Adrenal gland (tissue), 9 donors: ENCODE measurements at regions not wholly inside any gene's neighbourhood (a gene's known extent, or its start where the extent isn't known, plus 50 kb on each side); places are given as distances from the start of the nearest gene placed in this dataset.
A peak's percentile ranks its signal among the peaks of the same experiment; 100 is the strongest.

Experiments used
- DNase-seq, 7 donors: peaks; one replicate each; pipeline ENCODE4 v3.0.0-alpha.2; 2019 to 2020
- H3K27ac ChIP-seq, 5 donors: fragments of 200-600 bp; sonication (generic) in 4 of 5; 1 replicate in 3 of 5; 2 replicates in 2 of 5; pipeline versions ENCODE4 v1.5.1 to v1.8.0; 2016 to 2020; ENCODE audit warnings: mild to moderate bottlenecking in 1 of 5
- H3K27me3 ChIP-seq: fragments of 200-600 bp; 2 replicates; pipeline ENCODE4 v1.8.0; 2021
- H3K36me3 ChIP-seq, 2 donors: fragments of 200-600 bp; replicated peaks in 1 of 2; 1 replicate in 1 of 2; 2 replicates in 1 of 2; pipeline versions ENCODE4 v1.5.1 to v1.8.0; 2018 to 2022
- H3K4me1 ChIP-seq, 2 donors: fragments of 200-600 bp; replicated peaks in 1 of 2; 1 replicate in 1 of 2; 2 replicates in 1 of 2; pipeline versions ENCODE4 v1.5.1 to v1.8.0; 2018 to 2021
- H3K4me3 ChIP-seq, 4 donors: fragments of 200-600 bp; sonication (generic) in 3 of 4; one replicate each; pipeline ENCODE4 v1.5.1; 2016 to 2018
- H3K9me3 ChIP-seq, 3 donors: fragments of 200-600 bp; sonication (generic) in 1 of 3; replicated peaks in 1 of 3; 1 replicate in 2 of 3; 2 replicates in 1 of 3; pipeline versions ENCODE4 v1.5.1 to v1.8.0; 2016 to 2021
- POLR2A ChIP-seq, 2 donors: fragments of 450-650 bp; IDR thresholded peaks; one replicate each; pipeline ENCODE4 v1.6.1; 2017; ENCODE audit warnings: antibody characterized with exemption in 2 of 2, mild to moderate bottlenecking in 2 of 2, moderate library complexity in 1 of 2
- WGBS, 4 donors: extraction: QIAGEN DNeasy Blood & Tissue Kit in 2 of 4; methylation state at CpG; one replicate each; pipeline versions ENCODE4 v1.1.5 to v1.1.7; 2013 to 2017; 5-methylcytosine and 5-hydroxymethylcytosine counted together
- intact Hi-C, 2 donors: fragments of 100-400 bp; cut with DNase I; formaldehyde crosslinking; loops; one replicate each; pipeline versions ENCODE4 v1.14.1 to v1.15.0; 2022 to 2023
- TF ChIP-seq, protein P1 (sequence below), 6 experiments: fragments of 450-650 bp in 4 of 6; fragments of 200-600 bp in 2 of 6; sonication (generic) in 1 of 6; IDR thresholded peaks; 1 replicate in 5 of 6; 2 replicates in 1 of 6; pipeline versions ENCODE4 v1.5.1 to v1.8.0; 2016 to 2021; ENCODE audit warnings: antibody characterized with exemption in 6 of 6, mild to moderate bottlenecking in 2 of 6, moderate library complexity in 1 of 6
- donor health status: healthy with polysubstance abuse.
- donor health status: Bipolar disorder and iron deficiency.
- donor health status: DM: yes; HTN: yes; CAD: no.
- donor health status: DM: no; HTN: no; CAD: no.
- donor health status: DM: no; HTN: no; CAD: no.

DNA sequence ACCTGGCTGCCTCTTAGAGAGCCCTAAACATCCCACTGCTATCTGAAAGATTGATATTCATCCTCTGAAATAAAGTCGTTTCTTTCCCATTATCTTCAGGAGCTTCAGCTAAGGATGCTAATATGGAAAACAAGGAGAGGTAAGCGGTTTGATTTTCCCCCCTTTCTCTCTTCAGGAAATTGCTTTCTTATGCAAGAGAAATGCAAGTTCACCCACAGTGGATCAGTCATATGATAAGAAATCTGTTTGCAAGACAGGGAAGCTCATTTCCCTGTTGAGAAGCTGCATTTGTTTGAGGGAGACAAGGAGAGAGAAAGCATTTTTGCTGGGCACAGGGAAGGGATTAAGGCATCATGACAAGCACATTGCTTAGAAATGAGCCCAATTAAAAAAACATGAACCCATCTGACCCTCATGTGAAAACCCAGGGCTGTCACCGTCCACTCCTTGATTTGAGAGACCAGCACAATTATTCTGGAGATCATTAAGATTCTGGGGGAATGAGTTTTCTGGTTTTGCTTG, 53.7 kb upstream of the BOD1 start:
- no peak overlapping the region for H3K4me3 ChIP-seq
- WGBS, 4 donors: 9 to 35% (median 27%) methylated on average over 3 of the region's 3 CpGs

DNA sequence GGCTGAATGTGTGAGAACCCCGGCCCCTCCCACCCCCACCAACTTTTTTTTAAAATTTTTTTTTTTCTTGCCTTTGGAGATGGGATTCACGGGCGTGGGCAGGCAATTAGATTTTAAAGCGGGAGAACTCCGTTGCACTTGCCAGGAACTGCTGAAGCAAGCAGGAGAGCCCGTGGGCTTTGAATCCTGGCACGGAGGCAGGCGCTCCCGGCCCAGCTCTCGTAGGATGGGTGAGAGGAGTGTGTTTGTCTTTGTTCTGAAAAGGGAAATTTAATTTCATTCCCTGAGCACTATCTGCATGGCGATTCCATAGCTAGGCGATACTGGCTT, 54.3 kb upstream of the BOD1 start:
- Histone ChIP-seq H3K4me3 (no peak overlapping the region), H3K36me3 (no peaks in the 10 kb centered on the region), H3K27me3 (no peaks in the 10 kb centered on the region), H3K4me1 (peaks cover 39 to 43% of the 10 kb centered on the region in 2 donors), H3K9me3 (no peaks in the 10 kb centered on the region), H3K27ac (peak overlapping the region; percentile 80 to 96 (median 86))
- intact Hi-C loops: no loop called here
- TF ChIP-seq, protein P1, sequence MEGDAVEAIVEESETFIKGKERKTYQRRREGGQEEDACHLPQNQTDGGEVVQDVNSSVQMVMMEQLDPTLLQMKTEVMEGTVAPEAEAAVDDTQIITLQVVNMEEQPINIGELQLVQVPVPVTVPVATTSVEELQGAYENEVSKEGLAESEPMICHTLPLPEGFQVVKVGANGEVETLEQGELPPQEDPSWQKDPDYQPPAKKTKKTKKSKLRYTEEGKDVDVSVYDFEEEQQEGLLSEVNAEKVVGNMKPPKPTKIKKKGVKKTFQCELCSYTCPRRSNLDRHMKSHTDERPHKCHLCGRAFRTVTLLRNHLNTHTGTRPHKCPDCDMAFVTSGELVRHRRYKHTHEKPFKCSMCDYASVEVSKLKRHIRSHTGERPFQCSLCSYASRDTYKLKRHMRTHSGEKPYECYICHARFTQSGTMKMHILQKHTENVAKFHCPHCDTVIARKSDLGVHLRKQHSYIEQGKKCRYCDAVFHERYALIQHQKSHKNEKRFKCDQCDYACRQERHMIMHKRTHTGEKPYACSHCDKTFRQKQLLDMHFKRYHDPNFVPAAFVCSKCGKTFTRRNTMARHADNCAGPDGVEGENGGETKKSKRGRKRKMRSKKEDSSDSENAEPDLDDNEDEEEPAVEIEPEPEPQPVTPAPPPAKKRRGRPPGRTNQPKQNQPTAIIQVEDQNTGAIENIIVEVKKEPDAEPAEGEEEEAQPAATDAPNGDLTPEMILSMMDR (IDR thresholded peaks at IDR 0.05): no peak
- TF ChIP-seq POLR2A (IDR thresholded peaks at IDR 0.05): no peak
- 16 to 34% (median 24%) methylated on average over 12 of the region's 12 CpGs for WGBS, 4 donors
- no peak for DNase-seq

More for the DNA sequence above, 53.7 kb upstream of the BOD1 start:
- peak in 3 of 7 donors; percentile 6 to 48 (median 16) for DNase-seq
- no peaks in the 10 kb centered on the region for H3K36me3 ChIP-seq
- no peaks in the 10 kb centered on the region for H3K27me3 ChIP-seq
- TF ChIP-seq, protein P1 (IDR thresholded peaks at IDR 0.05): peak in 1 of 6 experiments; percentile 2
- TF ChIP-seq POLR2A (IDR thresholded peaks at IDR 0.05): peak in 1 of 2 donors; percentile 36
- intact Hi-C loops: no loop called here
- H3K9me3 ChIP-seq: no peaks in the 10 kb centered on the region
- peaks cover 39 to 43% of the 10 kb centered on the region in 2 donors for H3K4me1 ChIP-seq
- peak overlapping the region; percentile 80 to 96 (median 86) for H3K27ac ChIP-seq

DNA sequence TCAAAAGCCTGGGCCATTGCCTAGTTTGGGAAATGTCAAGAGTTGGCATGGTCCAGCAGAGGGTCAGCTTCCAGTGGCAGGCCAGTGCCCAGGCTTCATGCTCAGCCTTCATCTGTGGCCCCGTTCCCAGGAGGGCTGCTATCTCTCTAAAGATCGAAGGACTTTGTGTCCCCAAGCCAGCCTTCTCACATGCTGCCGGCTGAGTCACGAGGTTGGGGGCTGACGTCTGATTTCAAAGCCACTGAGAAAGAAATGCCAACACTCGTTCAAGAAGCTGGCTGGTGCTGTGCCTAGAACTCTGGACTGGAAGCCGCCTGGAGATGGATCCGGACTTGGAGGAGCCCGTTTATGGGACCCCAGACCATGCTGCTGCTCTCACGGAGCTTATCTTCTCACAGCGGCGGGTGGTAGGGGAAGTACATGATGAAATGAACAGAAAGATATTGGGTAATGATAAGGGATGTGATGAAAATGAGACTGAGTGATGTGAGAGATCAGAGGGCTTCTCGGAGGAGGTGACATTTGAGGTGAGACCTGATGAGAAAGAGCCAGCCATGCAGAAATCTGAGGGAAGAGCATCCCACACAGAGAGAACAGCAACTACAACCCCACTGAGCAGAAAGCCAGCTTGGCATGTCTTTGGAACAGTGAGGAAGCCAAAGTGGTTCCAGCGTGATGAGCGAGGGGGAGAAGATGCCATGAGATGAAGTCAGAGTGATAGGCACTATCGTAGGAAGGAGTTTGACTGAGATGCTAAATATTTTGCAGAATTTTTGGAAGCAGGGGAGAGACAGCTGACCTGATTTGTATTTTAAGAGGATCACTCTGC, 54.9 kb upstream of the BOD1 start:
- Histone ChIP-seq H3K27me3 (no peaks in the 10 kb centered on the region), H3K9me3 (no peaks in the 10 kb centered on the region), H3K27ac (peak overlapping the region; percentile 80 to 96 (median 86)), H3K4me1 (peaks cover 39 to 43% of the 10 kb centered on the region in 2 donors), H3K4me3 (no peak overlapping the region), H3K36me3 (no peaks in the 10 kb centered on the region)
- WGBS, 4 donors: 38 to 53% (median 41%) methylated on average over 11 to 16 of the region's 16 CpGs
- intact Hi-C loops: no loop called here
- peak; percentile 91 to 98 (median 98) for DNase-seq
- TF ChIP-seq, protein P1 (IDR thresholded peaks at IDR 0.05): no peak
- TF ChIP-seq POLR2A (IDR thresholded peaks at IDR 0.05): peak; percentile 53 to 92

DNA sequence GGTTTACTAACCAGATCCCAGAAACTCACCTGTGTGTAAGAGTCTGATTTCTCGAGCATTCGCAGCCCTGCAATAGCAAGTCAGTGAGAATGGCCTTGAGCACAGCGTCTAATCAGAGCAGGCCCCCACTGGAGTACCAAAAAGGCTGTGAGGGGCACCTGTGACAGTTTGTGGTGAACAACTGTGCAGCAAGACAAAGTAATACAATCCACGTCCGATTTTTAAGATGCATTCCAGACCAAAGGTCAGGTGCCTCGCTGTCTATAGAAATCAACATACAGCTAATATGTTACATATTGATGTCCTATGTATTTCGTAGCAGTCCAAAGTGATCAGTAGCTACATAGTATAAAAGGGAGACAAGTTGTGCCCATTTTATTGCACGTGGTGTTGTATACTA, 55.7 kb upstream of the BOD1 start:
- TF ChIP-seq, protein P1 (IDR thresholded peaks at IDR 0.05): no peak
- TF ChIP-seq POLR2A (IDR thresholded peaks at IDR 0.05): no peak
- peak in 2 of 7 donors; percentile 26 to 48 for DNase-seq
- no peaks in the 10 kb centered on the region for H3K9me3 ChIP-seq
- 76 to 85% (median 82%) methylated on average over 6 to 8 of the region's 8 CpGs for WGBS, 4 donors
- no peaks in the 10 kb centered on the region for H3K36me3 ChIP-seq
- H3K27ac ChIP-seq: peak overlapping the region; percentile 80 to 96 (median 86)
- intact Hi-C loops: no loop called here
- H3K27me3 ChIP-seq: no peaks in the 10 kb centered on the region
- H3K4me3 ChIP-seq: no peak overlapping the region
- peaks cover 39 to 44% of the 10 kb centered on the region in 2 donors for H3K4me1 ChIP-seq
